ENCODE measurements at regions not wholly inside any gene's neighbourhood (a gene's known extent, or its start where the extent isn't known, plus 50 kb on each side); places are given as distances from the start of the nearest gene placed in this dataset.

GRCh38 chr2:226622484-226622883, 177.1 kb downstream of the IRS1 start:
- TF ChIP-seq CTCF (conservative IDR thresholded peaks at IDR 0.05; ENCODE audit: low read depth, low read length), result no peak
- no peak for TF ChIP-seq EZH2 (IDR thresholded peaks at IDR 0.05; ENCODE audit: borderline replicate concordance, low read depth, low read length, poor library complexity, severe bottlenecking)

Measured in A673 (cell line).